Upper lobe of left lung (tissue), 6 donors: ENCODE measurements at regions not wholly inside any gene's neighbourhood (a gene's known extent, or its start where the extent isn't known, plus 50 kb on each side); places are given as distances from the start of the nearest gene placed in this dataset.
A peak's percentile ranks its signal among the peaks of the same experiment; 100 is the strongest.
"Not testable (repeated sequence)": the region's sequence is repeated elsewhere in the genome, so short reads cannot be mapped to it uniquely, and the experiment has no call there.

Experiments used
- ATAC-seq, 2 donors: fragments of 200-7000 bp; cut with Tn5 transposase; one replicate each; pipeline ENCODE4 v1.9.1; 2022; ENCODE audit warnings: mild to moderate bottlenecking in 2 of 2, moderate library complexity in 2 of 2; ENCODE audit not compliant: low FRiP score in 2 of 2
- DNase-seq, 2 donors: peaks; one replicate each; pipeline ENCODE4 v3.0.0-alpha.2; 2019 to 2020
- H3K27ac ChIP-seq, 4 donors: fragments of 200-600 bp; sonication (generic); one replicate each; pipeline ENCODE4 v1.5.1; 2016 to 2019
- H3K27me3 ChIP-seq, 4 donors: fragments of 200-600 bp; sonication (generic); one replicate each; pipeline ENCODE4 v1.5.1; 2017 to 2019
- H3K36me3 ChIP-seq, 4 donors: fragments of 200-600 bp; sonication (generic); one replicate each; pipeline ENCODE4 v1.5.1; 2016 to 2019
- H3K4me1 ChIP-seq, 4 donors: fragments of 200-600 bp; sonication (generic); one replicate each; pipeline ENCODE4 v1.5.1; 2018 to 2019
- H3K4me3 ChIP-seq, 4 donors: fragments of 200-600 bp; sonication (generic); one replicate each; pipeline ENCODE4 v1.5.1; 2017 to 2019; ENCODE audit warnings: mild to moderate bottlenecking in 2 of 4, moderate library complexity in 1 of 4
- H3K9me3 ChIP-seq, 4 donors: fragments of 200-600 bp; sonication (generic); one replicate each; pipeline ENCODE4 v1.5.1; 2018 to 2019
- CTCF ChIP-seq, 6 experiments: fragments of 450-650 bp in 4 of 6; fragments of 200-600 bp in 2 of 6; sonication (generic) in 2 of 6; IDR thresholded peaks; one replicate each; pipeline ENCODE4 v1.5.1; 2016 to 2019; ENCODE audit warnings: antibody characterized with exemption in 6 of 6
- EP300 ChIP-seq, 4 donors: sonication (generic); formaldehyde crosslinking; IDR thresholded peaks; one replicate each; pipeline ENCODE4 v1.5.1; 2017; ENCODE audit warnings: antibody characterized with exemption in 4 of 4, control low read depth in 2 of 4
- POLR2A ChIP-seq, 4 donors: fragments of 450-650 bp; IDR thresholded peaks; one replicate each; pipeline ENCODE4 v1.5.1; 2016 to 2017; ENCODE audit warnings: antibody characterized with exemption in 4 of 4, mild to moderate bottlenecking in 2 of 4
- POLR2AphosphoS5 ChIP-seq, 2 donors: sonication (generic); formaldehyde crosslinking; IDR thresholded peaks; one replicate each; pipeline ENCODE4 v1.5.1; 2017; ENCODE audit warnings: antibody characterized with exemption in 2 of 2
- WGBS, 2 donors: methylation state at CpG; one replicate each; pipeline ENCODE4 v1.1.5; 2017 to 2018; 5-methylcytosine and 5-hydroxymethylcytosine counted together
- donor health status: DM: no; HTN: no; CAD: no; lungs with moderate emphysema.
- donor health status: DM: no; HTN: yes; CAD: no; lungs with severe emphysema.

DNA sequence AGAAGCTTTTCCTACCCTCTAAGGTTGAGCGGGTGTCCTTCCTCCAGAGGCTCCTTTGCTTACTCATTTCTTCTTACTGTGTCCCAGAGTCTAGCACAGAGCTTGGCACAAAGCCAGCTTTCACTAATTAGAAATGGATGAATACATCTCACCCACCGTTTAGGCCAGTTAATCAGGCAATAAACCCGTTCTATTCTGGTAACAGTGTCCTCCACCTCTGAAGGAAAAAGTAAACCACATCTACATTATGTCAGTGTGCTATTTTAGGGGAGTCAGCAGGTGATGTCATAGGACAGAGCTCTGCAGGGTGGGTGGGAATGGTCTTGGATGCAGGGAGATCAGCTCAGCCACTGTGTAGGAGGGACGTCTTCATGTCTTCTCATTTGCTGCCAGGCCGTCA lies 109.2 kb downstream of the OSTF1 start:
- WGBS, 2 donors = 49 to 54% methylated on average over 5 of the region's 5 CpGs
- H3K36me3 ChIP-seq = no peaks in the 10 kb centered on the region
- DNase-seq (no peak), ATAC-seq (peak in 1 of 2 donors; percentile 50)
- no peaks in the 10 kb centered on the region for H3K27me3 ChIP-seq
- H3K9me3 ChIP-seq = no peaks in the 10 kb centered on the region
- no peak overlapping the region for H3K27ac ChIP-seq
- TF ChIP-seq CTCF (IDR thresholded peaks at IDR 0.05) (no peak), EP300 (IDR thresholded peaks at IDR 0.05) (no peak), POLR2A (IDR thresholded peaks at IDR 0.05) (no peak), POLR2AphosphoS5 (IDR thresholded peaks at IDR 0.05) (no peak)
- no peak overlapping the region for H3K4me3 ChIP-seq
- peaks cover 0 to 4% (median 0%) of the 10 kb centered on the region in 4 donors for H3K4me1 ChIP-seq

- 95 to 96% methylated on average over 6 to 7 of the region's 7 CpGs for WGBS, 2 donors
- H3K36me3 ChIP-seq = no peaks in the 10 kb centered on the region
- TF ChIP-seq CTCF (IDR thresholded peaks at IDR 0.05) = no peak
- no peak for TF ChIP-seq POLR2A (IDR thresholded peaks at IDR 0.05)
- no peak for TF ChIP-seq EP300 (IDR thresholded peaks at IDR 0.05)
- no peak for TF ChIP-seq POLR2AphosphoS5 (IDR thresholded peaks at IDR 0.05)
- H3K27me3 ChIP-seq = no peaks in the 10 kb centered on the region
- H3K4me1 ChIP-seq = peaks cover 0 to 4% (median 0%) of the 10 kb centered on the region in 4 donors
- no peak overlapping the region for H3K4me3 ChIP-seq
- peak in 1 of 2 donors; percentile 16 for ATAC-seq
- no peaks in the 10 kb centered on the region for H3K9me3 ChIP-seq
- no peak overlapping the region for H3K27ac ChIP-seq
- peak in 1 of 2 donors; percentile 26 for DNase-seq
Measured at GRCh38 chr9:75198436-75198835, 110.1 kb downstream of the OSTF1 start.

- Histone ChIP-seq H3K27ac (no peak overlapping the region), H3K4me1 (peaks cover 0 to 4% (median 0%) of the 10 kb centered on the region in 4 donors), H3K36me3 (no peaks in the 10 kb centered on the region), H3K4me3 (no peak overlapping the region), H3K9me3 (no peaks in the 10 kb centered on the region), H3K27me3 (no peaks in the 10 kb centered on the region)
- DNase-seq (no peak), ATAC-seq (peak in 1 of 2 donors; percentile 61)
- WGBS, 2 donors = 82% methylated on average over 1 of the region's 1 CpG
- peak; percentile 30 to 69 (median 57) for TF ChIP-seq CTCF (IDR thresholded peaks at IDR 0.05)
- TF ChIP-seq POLR2A (IDR thresholded peaks at IDR 0.05) = no peak
Measured at GRCh38 chr9:75200892-75201470, 112.7 kb downstream of the OSTF1 start.

GRCh38 chr9:75201480-75202209 lies 113.3 kb downstream of the OSTF1 start:
- 72 to 73% methylated on average over 3 of the region's 3 CpGs for WGBS, 2 donors

DNA sequence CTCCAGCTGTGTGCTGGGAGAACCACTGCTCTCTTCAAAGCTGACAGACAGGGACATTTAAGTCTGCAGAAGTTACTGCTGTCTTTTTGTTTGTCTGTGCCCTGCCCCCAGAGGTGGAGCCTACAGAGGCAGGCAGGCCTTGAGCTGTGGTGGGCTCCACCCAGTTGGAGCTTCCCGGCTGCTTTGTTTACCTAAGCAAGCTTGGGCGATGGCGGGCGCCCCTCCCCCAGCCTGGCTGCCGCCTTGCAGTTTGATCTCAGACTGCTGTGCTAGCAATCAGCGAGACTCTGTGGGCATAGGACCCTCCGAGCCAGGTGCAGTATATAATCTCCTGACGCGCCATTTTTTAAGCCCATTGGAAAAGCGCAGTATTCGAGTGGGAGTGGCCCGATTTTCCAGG lies 119.7 kb downstream of the OSTF1 start:
- H3K36me3 ChIP-seq, H3K4me3 ChIP-seq, H3K9me3 ChIP-seq, ATAC-seq, H3K27me3 ChIP-seq, H3K4me1 ChIP-seq, H3K27ac ChIP-seq: not testable (repeated sequence)
- WGBS, 2 donors = 91 to 97% methylated on average over 5 to 12 of the region's 12 CpGs
- DNase-seq = peak in 1 of 2 donors; percentile 42

More at GRCh38 chr9:75201480-75202209, 113.3 kb downstream of the OSTF1 start:
- DNase-seq = no peak
- Histone ChIP-seq H3K36me3 (no peaks in the 10 kb centered on the region), H3K27me3 (no peaks in the 10 kb centered on the region), H3K4me3 (no peak overlapping the region), H3K9me3 (no peaks in the 10 kb centered on the region), H3K27ac (no peak overlapping the region), H3K4me1 (peaks cover 0 to 4% (median 0%) of the 10 kb centered on the region in 4 donors)
- TF ChIP-seq POLR2AphosphoS5 (IDR thresholded peaks at IDR 0.05) (no peak), CTCF (IDR thresholded peaks at IDR 0.05) (no peak), POLR2A (IDR thresholded peaks at IDR 0.05) (no peak), EP300 (IDR thresholded peaks at IDR 0.05) (no peak)
- no peak for ATAC-seq
